DMS53 (cell line): ENCODE measurements at regions not wholly inside any gene's neighbourhood (a gene's known extent, or its start where the extent isn't known, plus 50 kb on each side); places are given as distances from the start of the nearest gene placed in this dataset.

Experiments used
- DNase-seq: peaks from one replicate; lab custom pipeline; 2025; lab: John Stamatoyannopoulos, UW

GRCh38 chr2:147416099-147416498, 428.7 kb upstream of the ACVR2A start:
- DNase-seq = peak; percentile 17

GRCh38 chr2:147414656-147415055, 430.2 kb upstream of the ACVR2A start:
- DNase-seq = peak; percentile 37

GRCh38 chr2:147408357-147408756, 436.5 kb upstream of the ACVR2A start:
- DNase-seq = no peak

GRCh38 chr2:147405651-147406050, 439.2 kb upstream of the ACVR2A start:
- no peak for DNase-seq

GRCh38 chr2:147398996-147399395, 445.8 kb upstream of the ACVR2A start:
- no peak for DNase-seq

GRCh38 chr2:147398301-147398700, 446.5 kb upstream of the ACVR2A start:
- DNase-seq = no peak

- DNase-seq = no peak
Observed at GRCh38 chr2:147396890-147397289, 447.9 kb upstream of the ACVR2A start.

- DNase-seq = no peak
Observed at GRCh38 chr2:147394179-147394790, 450.5 kb upstream of the ACVR2A start.

- DNase-seq = no peak
Observed at GRCh38 chr2:147392180-147392579, 452.6 kb upstream of the ACVR2A start.

GRCh38 chr2:147390475-147390874, 454.4 kb upstream of the ACVR2A start:
- no peak for DNase-seq

- no peak for DNase-seq
Observed at GRCh38 chr2:147389218-147389617, 455.6 kb upstream of the ACVR2A start.

- DNase-seq = no peak
Observed at GRCh38 chr2:147388217-147388616, 456.6 kb upstream of the ACVR2A start.

- no peak for DNase-seq
Observed at GRCh38 chr2:147386284-147386683, 458.5 kb upstream of the ACVR2A start.

GRCh38 chr2:147385600-147385999, 459.2 kb upstream of the ACVR2A start:
- no peak for DNase-seq

GRCh38 chr2:147384659-147385058, 460.2 kb upstream of the ACVR2A start:
- no peak for DNase-seq

GRCh38 chr2:147382322-147382948, 462.4 kb upstream of the ACVR2A start:
- DNase-seq = peak; percentile 72

- no peak for DNase-seq
Observed at GRCh38 chr2:147378403-147378802, 466.4 kb upstream of the ACVR2A start.

- no peak for DNase-seq
Observed at GRCh38 chr2:147375073-147375472, 469.8 kb upstream of the ACVR2A start.

- DNase-seq = no peak
Observed at GRCh38 chr2:147374423-147374811, 470.4 kb upstream of the ACVR2A start.

- DNase-seq = no peak
Observed at GRCh38 chr2:147373800-147374422, 470.9 kb upstream of the ACVR2A start.

GRCh38 chr2:147368306-147368705, 476.5 kb upstream of the ACVR2A start:
- DNase-seq = no peak

GRCh38 chr2:147366279-147366678, 478.6 kb upstream of the ACVR2A start:
- DNase-seq = no peak

- DNase-seq = no peak
Observed at GRCh38 chr2:147365622-147366021, 479.2 kb upstream of the ACVR2A start.

GRCh38 chr2:147364597-147364996, 480.2 kb upstream of the ACVR2A start:
- peak; percentile 10 for DNase-seq
